CD4-positive, CD25-positive, alpha-beta regulatory T cell (primary cell): ENCODE measurements at regions not wholly inside any gene's neighbourhood (a gene's known extent, or its start where the extent isn't known, plus 50 kb on each side); places are given as distances from the start of the nearest gene placed in this dataset.

ENCODE experiments used
- ATAC-seq, 2 donors: fragments of 150-1000 bp; cut with Tn5 transposase; one replicate each; pipeline ENCODE4 v1.10.0; 2021; ENCODE audit warnings: low read depth in 2 of 2, moderate number of reproducible peaks in 2 of 2, moderate library complexity in 1 of 2
- DNase-seq, 3 donors: peaks; one replicate each; pipeline versions ENCODE4 v3.0.0 to v3.0.0-alpha.2; 2012 to 2022; ENCODE audit warnings: mixed read lengths in 1 of 3
- H3K27ac ChIP-seq: one replicate; pipeline ENCODE4 v1.7.0; 2013; ENCODE audit warnings: mild to moderate bottlenecking, low read length; ENCODE audit not compliant: insufficient read depth, poor library complexity, severe bottlenecking
- H3K27me3 ChIP-seq: one replicate; pipeline ENCODE4 v1.7.0; 2013; ENCODE audit warnings: low read length; ENCODE audit not compliant: control insufficient read depth, insufficient read depth
- H3K36me3 ChIP-seq: one replicate; pipeline ENCODE4 v1.7.0; 2013; ENCODE audit warnings: mild to moderate bottlenecking, low read length, moderate library complexity; ENCODE audit not compliant: control insufficient read depth, insufficient read depth
- H3K4me1 ChIP-seq: 2 replicates; pipeline ENCODE4 v1.7.0; 2013; ENCODE audit warnings: mild to moderate bottlenecking, low read length; ENCODE audit not compliant: insufficient read depth, control insufficient read depth, poor library complexity, severe bottlenecking
- H3K4me3 ChIP-seq: one replicate; pipeline ENCODE4 v1.7.0; 2013; ENCODE audit warnings: low read depth, mild to moderate bottlenecking, low read length, moderate library complexity
- H3K9me3 ChIP-seq, 2 experiments: 1 replicate in 1 of 2; 2 replicates in 1 of 2; pipeline ENCODE4 v1.7.0; 2013; ENCODE audit warnings: low read length in 2 of 2, mild to moderate bottlenecking in 1 of 2, moderate library complexity in 1 of 2; ENCODE audit not compliant: control insufficient read depth in 2 of 2
- H3K27ac Mint-ChIP-seq, 3 donors: one replicate each; pipeline ENCODE4 v1.8.0; 2020 to 2022; ENCODE audit warnings: mild to moderate bottlenecking in 3 of 3, mixed read lengths in 3 of 3, moderate library complexity in 2 of 3
- H3K27me3 Mint-ChIP-seq: one replicate; pipeline ENCODE4 v1.8.0; 2022; ENCODE audit warnings: mild to moderate bottlenecking, mixed read lengths
- H3K36me3 Mint-ChIP-seq: one replicate; pipeline ENCODE4 v1.8.0; 2020; ENCODE audit warnings: mixed read lengths
- H3K4me1 Mint-ChIP-seq, 4 donors: one replicate each; pipeline ENCODE4 v1.8.0; 2020 to 2022; ENCODE audit warnings: mixed read lengths in 4 of 4, mild to moderate bottlenecking in 1 of 4
- H3K4me3 Mint-ChIP-seq, 4 donors: one replicate each; pipeline ENCODE4 v1.8.0; 2020 to 2022; ENCODE audit warnings: mild to moderate bottlenecking in 4 of 4, mixed read lengths in 4 of 4, moderate library complexity in 3 of 4
- H3K9me3 Mint-ChIP-seq, 7 donors: one replicate each; pipeline ENCODE4 v1.8.0; 2020 to 2022; ENCODE audit warnings: mixed read lengths in 7 of 7, mild to moderate bottlenecking in 3 of 7, moderate library complexity in 2 of 7

GRCh38 chr4:1511441-1512041, 105.3 kb upstream of the NKX1-1 start:
- Histone ChIP-seq H3K4me3 (no peak overlapping the region), H3K27me3 (peaks cover 5% of the 10 kb centered on the region), H3K36me3 (no peaks in the 10 kb centered on the region), H3K27ac (no peak overlapping the region), H3K9me3 (no peaks in the 10 kb centered on the region), H3K4me1 (peaks cover 7% of the 10 kb centered on the region)
- peak in 2 of 3 donors; percentile 49 to 86 for DNase-seq
- H3K27me3 Mint-ChIP-seq, result peaks cover 11% of the 10 kb centered on the region
- peak overlapping the region in 1 of 3 donors; percentile 72 for H3K27ac Mint-ChIP-seq
- no peaks in the 10 kb centered on the region for H3K36me3 Mint-ChIP-seq
- H3K4me1 Mint-ChIP-seq, result peaks cover 0 to 3% (median 0%) of the 10 kb centered on the region in 4 donors
- no peaks in the 10 kb centered on the region for H3K9me3 Mint-ChIP-seq
- H3K4me3 Mint-ChIP-seq, result peak overlapping the region; percentile 22 to 90 (median 62)
- peak; percentile 56 to 89 for ATAC-seq

- Histone ChIP-seq H3K27me3 (peaks cover 5% of the 10 kb centered on the region), H3K4me3 (no peak overlapping the region), H3K27ac (no peak overlapping the region), H3K36me3 (no peaks in the 10 kb centered on the region), H3K4me1 (peaks cover 7% of the 10 kb centered on the region), H3K9me3 (no peaks in the 10 kb centered on the region)
- Mint-ChIP-seq H3K36me3 (no peaks in the 10 kb centered on the region), H3K4me1 (peaks cover 0 to 3% (median 0%) of the 10 kb centered on the region in 4 donors), H3K27me3 (peaks cover 11% of the 10 kb centered on the region), H3K9me3 (no peaks in the 10 kb centered on the region), H3K27ac (peak overlapping the region in 1 of 3 donors; percentile 72), H3K4me3 (peak overlapping the region in 1 of 4 donors; percentile 76)
- ATAC-seq (no peak), DNase-seq (no peak)
Measured at GRCh38 chr4:1510931-1511330, 104.7 kb upstream of the NKX1-1 start.

GRCh38 chr4:1509366-1509765, 103.1 kb upstream of the NKX1-1 start:
- no peak overlapping the region for H3K27ac ChIP-seq
- ATAC-seq (no peak), DNase-seq (no peak)
- Mint-ChIP-seq H3K4me3 (no peak overlapping the region), H3K4me1 (peaks cover 0 to 3% (median 0%) of the 10 kb centered on the region in 4 donors), H3K36me3 (no peaks in the 10 kb centered on the region), H3K27ac (no peak overlapping the region), H3K9me3 (no peaks in the 10 kb centered on the region), H3K27me3 (peaks cover 11% of the 10 kb centered on the region)
- no peaks in the 10 kb centered on the region for H3K9me3 ChIP-seq
- peaks cover 7% of the 10 kb centered on the region for H3K4me1 ChIP-seq
- H3K4me3 ChIP-seq, result no peak overlapping the region
- H3K36me3 ChIP-seq, result no peaks in the 10 kb centered on the region
- H3K27me3 ChIP-seq, result peaks cover 5% of the 10 kb centered on the region

- Mint-ChIP-seq H3K27me3 (peaks cover 11% of the 10 kb centered on the region), H3K4me1 (peaks cover 0 to 3% (median 0%) of the 10 kb centered on the region in 4 donors), H3K9me3 (no peaks in the 10 kb centered on the region), H3K27ac (no peak overlapping the region), H3K4me3 (no peak overlapping the region), H3K36me3 (no peaks in the 10 kb centered on the region)
- Histone ChIP-seq H3K36me3 (no peaks in the 10 kb centered on the region), H3K4me3 (no peak overlapping the region), H3K27me3 (no peaks in the 10 kb centered on the region), H3K4me1 (peaks cover 5% of the 10 kb centered on the region), H3K27ac (no peak overlapping the region), H3K9me3 (no peaks in the 10 kb centered on the region)
- DNase-seq (no peak), ATAC-seq (no peak)
Measured at GRCh38 chr4:1508161-1509160, 102.2 kb upstream of the NKX1-1 start.

GRCh38 chr4:1506956-1507721, 100.9 kb upstream of the NKX1-1 start:
- Mint-ChIP-seq H3K9me3 (no peaks in the 10 kb centered on the region), H3K4me3 (no peak overlapping the region), H3K27me3 (peaks cover 11% of the 10 kb centered on the region), H3K27ac (no peak overlapping the region), H3K36me3 (no peaks in the 10 kb centered on the region), H3K4me1 (peaks cover 0 to 3% (median 0%) of the 10 kb centered on the region in 4 donors)
- no peaks in the 10 kb centered on the region for H3K4me1 ChIP-seq
- H3K9me3 ChIP-seq, result no peaks in the 10 kb centered on the region
- no peaks in the 10 kb centered on the region for H3K27me3 ChIP-seq
- H3K4me3 ChIP-seq, result no peak overlapping the region
- DNase-seq (no peak), ATAC-seq (no peak)
- no peaks in the 10 kb centered on the region for H3K36me3 ChIP-seq
- no peak overlapping the region for H3K27ac ChIP-seq

GRCh38 chr4:1505511-1506460, 99.5 kb upstream of the NKX1-1 start:
- Histone ChIP-seq H3K4me3 (no peak overlapping the region), H3K4me1 (no peaks in the 10 kb centered on the region), H3K27me3 (no peaks in the 10 kb centered on the region), H3K36me3 (no peaks in the 10 kb centered on the region), H3K9me3 (no peaks in the 10 kb centered on the region), H3K27ac (no peak overlapping the region)
- H3K27ac Mint-ChIP-seq, result no peak overlapping the region
- H3K27me3 Mint-ChIP-seq, result peaks cover 11% of the 10 kb centered on the region
- ATAC-seq (no peak), DNase-seq (no peak)
- H3K4me3 Mint-ChIP-seq, result no peak overlapping the region
- no peaks in the 10 kb centered on the region for H3K4me1 Mint-ChIP-seq
- H3K9me3 Mint-ChIP-seq, result no peaks in the 10 kb centered on the region
- no peaks in the 10 kb centered on the region for H3K36me3 Mint-ChIP-seq
